ENCODE measurements at regions not wholly inside any gene's neighbourhood (a gene's known extent, or its start where the extent isn't known, plus 50 kb on each side); places are given as distances from the start of the nearest gene placed in this dataset.
"Not testable (repeated sequence)": the region's sequence is repeated elsewhere in the genome, so short reads cannot be mapped to it uniquely, and the experiment has no call there.

GRCh38 chr7:79652619-79653018, 199.2 kb upstream of the MAGI2 start:
- TF ChIP-seq, protein P1, sequence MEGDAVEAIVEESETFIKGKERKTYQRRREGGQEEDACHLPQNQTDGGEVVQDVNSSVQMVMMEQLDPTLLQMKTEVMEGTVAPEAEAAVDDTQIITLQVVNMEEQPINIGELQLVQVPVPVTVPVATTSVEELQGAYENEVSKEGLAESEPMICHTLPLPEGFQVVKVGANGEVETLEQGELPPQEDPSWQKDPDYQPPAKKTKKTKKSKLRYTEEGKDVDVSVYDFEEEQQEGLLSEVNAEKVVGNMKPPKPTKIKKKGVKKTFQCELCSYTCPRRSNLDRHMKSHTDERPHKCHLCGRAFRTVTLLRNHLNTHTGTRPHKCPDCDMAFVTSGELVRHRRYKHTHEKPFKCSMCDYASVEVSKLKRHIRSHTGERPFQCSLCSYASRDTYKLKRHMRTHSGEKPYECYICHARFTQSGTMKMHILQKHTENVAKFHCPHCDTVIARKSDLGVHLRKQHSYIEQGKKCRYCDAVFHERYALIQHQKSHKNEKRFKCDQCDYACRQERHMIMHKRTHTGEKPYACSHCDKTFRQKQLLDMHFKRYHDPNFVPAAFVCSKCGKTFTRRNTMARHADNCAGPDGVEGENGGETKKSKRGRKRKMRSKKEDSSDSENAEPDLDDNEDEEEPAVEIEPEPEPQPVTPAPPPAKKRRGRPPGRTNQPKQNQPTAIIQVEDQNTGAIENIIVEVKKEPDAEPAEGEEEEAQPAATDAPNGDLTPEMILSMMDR (IDR thresholded peaks at IDR 0.05) = no peak
- intact Hi-C loops (cut with micrococcal nuclease) = no loop called here
- no peak overlapping the region for H3K4me3 Mint-ChIP-seq
- no peaks in the 10 kb centered on the region for H3K4me1 Mint-ChIP-seq (ENCODE audit: low read depth)
- no peak for ATAC-seq
- H3K27ac Mint-ChIP-seq = no peak overlapping the region
- CTCF ChIA-PET = no interaction called here
- no peak for DNase-seq
- H3K9me3 Mint-ChIP-seq = no peaks in the 10 kb centered on the region
- no peaks in the 10 kb centered on the region for H3K27me3 Mint-ChIP-seq
- H3K36me3 Mint-ChIP-seq (ENCODE audit: low read depth) = no peaks in the 10 kb centered on the region
- POLR2A ChIA-PET = no interaction called here

- ChIA-PET CTCF (no interaction called here), POLR2A (no interaction called here)
- no peaks in the 10 kb centered on the region for H3K4me1 Mint-ChIP-seq (ENCODE audit: low read depth)
- TF ChIP-seq, protein P1 (IDR thresholded peaks at IDR 0.05) = no peak
- DNase-seq (no peak), ATAC-seq (no peak)
- intact Hi-C loops (cut with micrococcal nuclease) = no loop called here
- no peaks in the 10 kb centered on the region for H3K9me3 Mint-ChIP-seq
- H3K27ac Mint-ChIP-seq = no peak overlapping the region
- H3K4me3 Mint-ChIP-seq = no peak overlapping the region
- no peaks in the 10 kb centered on the region for H3K36me3 Mint-ChIP-seq (ENCODE audit: low read depth)
- H3K27me3 Mint-ChIP-seq = no peaks in the 10 kb centered on the region
These were observed 194.2 kb upstream of the MAGI2 start for GRCh38 chr7:79647711-79648110.

DNA sequence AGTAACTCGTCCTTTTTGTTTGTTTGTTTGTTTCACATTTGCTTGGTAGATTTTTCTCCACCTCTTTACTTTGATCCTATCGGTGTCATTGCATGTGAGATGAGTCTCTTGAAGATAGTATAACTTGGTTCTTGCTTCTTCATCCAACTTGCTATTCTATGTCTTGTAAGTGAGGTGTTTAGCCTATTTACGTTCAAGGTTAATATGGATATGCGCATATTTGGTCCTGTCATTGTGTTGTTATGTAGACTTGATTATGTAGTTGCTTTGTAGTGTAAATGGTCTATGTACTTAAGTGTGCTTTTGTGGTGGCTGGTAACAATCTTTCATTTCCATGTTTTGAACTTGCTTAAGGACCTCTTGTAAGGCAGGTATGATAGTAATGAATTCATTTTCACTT, 192.8 kb upstream of the MAGI2 start:
- TF ChIP-seq, protein P1 (IDR thresholded peaks at IDR 0.05) = no peak
- Mint-ChIP-seq H3K9me3 (no peaks in the 10 kb centered on the region), H3K4me3 (no peak overlapping the region), H3K36me3 (ENCODE audit: low read depth) (no peaks in the 10 kb centered on the region), H3K4me1 (ENCODE audit: low read depth) (no peaks in the 10 kb centered on the region), H3K27me3 (no peaks in the 10 kb centered on the region), H3K27ac (no peak overlapping the region)
- intact Hi-C loops (cut with micrococcal nuclease) = no loop called here
- no peak for DNase-seq
- ChIA-PET CTCF (no interaction called here), POLR2A (no interaction called here)
- no peak for ATAC-seq

DNA sequence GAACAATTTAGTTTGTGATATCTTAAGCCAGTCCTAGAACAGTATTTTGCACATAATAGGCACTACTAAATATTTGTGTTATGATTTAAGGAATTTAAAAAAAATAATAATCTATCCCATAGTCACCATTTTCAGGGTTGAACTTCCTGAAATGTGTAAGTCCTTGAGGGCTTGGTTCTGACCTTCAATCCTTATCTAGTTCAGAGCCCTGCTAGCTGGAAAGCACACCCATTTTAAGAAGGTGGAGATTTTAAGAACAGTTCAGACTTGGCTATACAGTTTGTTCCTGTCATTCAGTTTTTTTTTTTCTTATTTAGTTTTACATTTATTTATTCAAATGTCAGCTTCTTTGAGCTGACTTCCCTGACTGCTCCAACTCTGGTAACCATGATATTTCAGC, 183.4 kb upstream of the MAGI2 start:
- intact Hi-C loops (cut with micrococcal nuclease) = no loop called here
- no peaks in the 10 kb centered on the region for H3K27me3 Mint-ChIP-seq
- H3K9me3 Mint-ChIP-seq = no peaks in the 10 kb centered on the region
- no peaks in the 10 kb centered on the region for H3K4me1 Mint-ChIP-seq (ENCODE audit: low read depth)
- TF ChIP-seq, protein P1 (IDR thresholded peaks at IDR 0.05) = no peak
- no peak overlapping the region for H3K27ac Mint-ChIP-seq
- no peak for DNase-seq
- ChIA-PET POLR2A (no interaction called here), CTCF (no interaction called here)
- H3K4me3 Mint-ChIP-seq = no peak overlapping the region
- H3K36me3 Mint-ChIP-seq (ENCODE audit: low read depth) = no peaks in the 10 kb centered on the region
- ATAC-seq = no peak

GRCh38 chr7:79625921-79626320, 172.5 kb upstream of the MAGI2 start:
- H3K36me3 Mint-ChIP-seq (ENCODE audit: low read depth); DNase-seq; H3K4me1 Mint-ChIP-seq (ENCODE audit: low read depth); H3K9me3 Mint-ChIP-seq; ATAC-seq; H3K27me3 Mint-ChIP-seq; H3K27ac Mint-ChIP-seq; intact Hi-C loops (cut with micrococcal nuclease); POLR2A ChIA-PET; H3K4me3 Mint-ChIP-seq; CTCF ChIA-PET: not testable (repeated sequence)

GRCh38 chr7:79624336-79624735, 170.9 kb upstream of the MAGI2 start:
- CTCF ChIA-PET = no interaction called here
- TF ChIP-seq, protein P1 (IDR thresholded peaks at IDR 0.05) = no peak
- POLR2A ChIA-PET = no interaction called here
- no peak overlapping the region for H3K27ac Mint-ChIP-seq
- DNase-seq (no peak), ATAC-seq (no peak)
- intact Hi-C loops (cut with micrococcal nuclease) = no loop called here
- no peaks in the 10 kb centered on the region for H3K4me1 Mint-ChIP-seq (ENCODE audit: low read depth)
- H3K27me3 Mint-ChIP-seq = no peaks in the 10 kb centered on the region
- no peaks in the 10 kb centered on the region for H3K36me3 Mint-ChIP-seq (ENCODE audit: low read depth)
- H3K9me3 Mint-ChIP-seq = no peaks in the 10 kb centered on the region
- no peak overlapping the region for H3K4me3 Mint-ChIP-seq
